Stomach (tissue), 8 donors: ENCODE measurements at regions not wholly inside any gene's neighbourhood (a gene's known extent, or its start where the extent isn't known, plus 50 kb on each side); places are given as distances from the start of the nearest gene placed in this dataset.
A peak's percentile ranks its signal among the peaks of the same experiment; 100 is the strongest.

Experiments used
- DNase-seq, 2 donors: peaks; one replicate each; pipeline versions ENCODE4 v3.0.0 to v3.0.0-alpha.2; 2013 to 2019
- H3K27ac ChIP-seq, 5 donors: fragments of 200-600 bp in 4 of 5; sonication (generic) in 4 of 5; one replicate each; pipeline ENCODE4 v1.5.1; 2013 to 2019; ENCODE audit warnings: mild to moderate bottlenecking in 1 of 5, moderate library complexity in 1 of 5
- H3K27me3 ChIP-seq, 3 donors: fragments of 200-600 bp; sonication (generic); one replicate each; pipeline ENCODE4 v1.5.1; 2017 to 2019; ENCODE audit warnings: mixed run types in 1 of 3
- H3K36me3 ChIP-seq, 4 donors: fragments of 200-600 bp; sonication (generic); 1 replicate in 3 of 4; 2 replicates in 1 of 4; pipeline ENCODE4 v1.5.1; 2016 to 2019
- H3K4me1 ChIP-seq, 4 donors: fragments of 200-600 bp; sonication (generic); one replicate each; pipeline ENCODE4 v1.5.1; 2016 to 2019
- H3K4me3 ChIP-seq, 4 donors: fragments of 200-600 bp; sonication (generic) in 3 of 4; one replicate each; pipeline ENCODE4 v1.5.1; 2016 to 2019; ENCODE audit warnings: mild to moderate bottlenecking in 1 of 4
- H3K9me3 ChIP-seq, 4 donors: fragments of 200-600 bp; sonication (generic); one replicate each; pipeline ENCODE4 v1.5.1; 2016 to 2019
- EP300 ChIP-seq: sonication (generic); formaldehyde crosslinking; IDR thresholded peaks from one replicate; pipeline ENCODE4 v1.6.1; 2017; ENCODE audit warnings: antibody characterized with exemption
- POLR2A ChIP-seq, 4 donors: fragments of 450-650 bp; IDR thresholded peaks; one replicate each; pipeline ENCODE4 v1.6.1; 2016; ENCODE audit warnings: antibody characterized with exemption in 4 of 4, control low read depth in 2 of 4, mild to moderate bottlenecking in 1 of 4, moderate library complexity in 1 of 4
- POLR2AphosphoS5 ChIP-seq, 3 donors: sonication (generic); formaldehyde crosslinking; IDR thresholded peaks; one replicate each; pipeline ENCODE4 v1.6.1; 2016; ENCODE audit warnings: antibody characterized with exemption in 3 of 3
- WGBS, 5 donors: extraction: QIAGEN DNeasy Blood & Tissue Kit in 3 of 5; methylation state at CpG; one replicate each; pipeline versions ENCODE4 v1.1.5 to v1.1.7; 2013 to 2018; 5-methylcytosine and 5-hydroxymethylcytosine counted together
- intact Hi-C: fragments of 100-400 bp; cut with DNase I; formaldehyde crosslinking; loops from one replicate; pipeline ENCODE4 v1.15.1; 2023; ENCODE audit warnings: low total_unique reads
- TF ChIP-seq, protein P1 (sequence below), 7 experiments: fragments of 450-650 bp in 4 of 7; fragments of 200-600 bp in 3 of 7; sonication (generic) in 3 of 7; IDR thresholded peaks; one replicate each; pipeline ENCODE4 v1.5.1; 2016 to 2019; ENCODE audit warnings: antibody characterized with exemption in 7 of 7, control low read depth in 2 of 7, mild to moderate bottlenecking in 1 of 7
- donor health status: healthy with polysubstance abuse.
- donor health status: Bipolar disorder and iron deficiency.
- donor health status: healthy.

DNA sequence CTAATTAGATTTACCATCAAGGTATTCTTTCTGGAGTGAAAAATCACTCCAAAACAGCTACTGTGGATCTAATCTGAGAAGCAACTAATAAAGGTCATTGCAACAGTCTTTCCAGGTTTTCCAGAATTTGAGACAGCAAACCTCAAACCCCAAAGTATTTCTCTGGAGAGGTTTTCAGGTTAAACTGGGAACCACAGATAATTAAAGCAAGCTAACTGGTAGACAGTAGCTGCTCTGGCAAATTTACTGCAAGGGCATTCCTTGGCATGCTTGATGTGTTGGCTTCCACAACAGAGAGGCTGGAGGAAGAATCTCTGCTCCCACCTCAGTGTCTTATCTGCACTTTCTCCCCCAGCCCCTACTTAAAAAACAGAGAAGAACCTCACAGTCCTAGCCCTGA is 140.0 kb upstream of the NRBF2 start:
- no peaks in the 10 kb centered on the region for H3K9me3 ChIP-seq
- intact Hi-C loops: no loop called here
- H3K27ac ChIP-seq: no peak overlapping the region
- no peaks in the 10 kb centered on the region for H3K27me3 ChIP-seq
- DNase-seq: no peak
- no peaks in the 10 kb centered on the region for H3K36me3 ChIP-seq
- H3K4me1 ChIP-seq: peaks cover 0 to 8% (median 0%) of the 10 kb centered on the region in 4 donors
- no peak for TF ChIP-seq POLR2A (IDR thresholded peaks at IDR 0.05)
- no peak for TF ChIP-seq EP300
- no peak for TF ChIP-seq POLR2AphosphoS5 (IDR thresholded peaks at IDR 0.05)
- TF ChIP-seq, protein P1, sequence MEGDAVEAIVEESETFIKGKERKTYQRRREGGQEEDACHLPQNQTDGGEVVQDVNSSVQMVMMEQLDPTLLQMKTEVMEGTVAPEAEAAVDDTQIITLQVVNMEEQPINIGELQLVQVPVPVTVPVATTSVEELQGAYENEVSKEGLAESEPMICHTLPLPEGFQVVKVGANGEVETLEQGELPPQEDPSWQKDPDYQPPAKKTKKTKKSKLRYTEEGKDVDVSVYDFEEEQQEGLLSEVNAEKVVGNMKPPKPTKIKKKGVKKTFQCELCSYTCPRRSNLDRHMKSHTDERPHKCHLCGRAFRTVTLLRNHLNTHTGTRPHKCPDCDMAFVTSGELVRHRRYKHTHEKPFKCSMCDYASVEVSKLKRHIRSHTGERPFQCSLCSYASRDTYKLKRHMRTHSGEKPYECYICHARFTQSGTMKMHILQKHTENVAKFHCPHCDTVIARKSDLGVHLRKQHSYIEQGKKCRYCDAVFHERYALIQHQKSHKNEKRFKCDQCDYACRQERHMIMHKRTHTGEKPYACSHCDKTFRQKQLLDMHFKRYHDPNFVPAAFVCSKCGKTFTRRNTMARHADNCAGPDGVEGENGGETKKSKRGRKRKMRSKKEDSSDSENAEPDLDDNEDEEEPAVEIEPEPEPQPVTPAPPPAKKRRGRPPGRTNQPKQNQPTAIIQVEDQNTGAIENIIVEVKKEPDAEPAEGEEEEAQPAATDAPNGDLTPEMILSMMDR (IDR thresholded peaks at IDR 0.05): no peak
- no peak overlapping the region for H3K4me3 ChIP-seq

- Histone ChIP-seq H3K9me3 (no peaks in the 10 kb centered on the region), H3K27ac (peak overlapping the region in 1 of 5 donors; percentile 16), H3K27me3 (no peaks in the 10 kb centered on the region), H3K36me3 (no peaks in the 10 kb centered on the region), H3K4me1 (peaks cover 0 to 8% (median 0%) of the 10 kb centered on the region in 4 donors), H3K4me3 (no peak overlapping the region)
- intact Hi-C loops: no loop called here
- TF ChIP-seq POLR2A (IDR thresholded peaks at IDR 0.05): no peak
- TF ChIP-seq, protein P1 (IDR thresholded peaks at IDR 0.05): no peak
- WGBS, 5 donors: 61 to 71% (median 68%) methylated on average over 9 of the region's 9 CpGs
- peak in 1 of 2 donors; percentile 45 for DNase-seq
Measured at GRCh38 chr10:62992145-62992721, 140.9 kb upstream of the NRBF2 start.

DNA sequence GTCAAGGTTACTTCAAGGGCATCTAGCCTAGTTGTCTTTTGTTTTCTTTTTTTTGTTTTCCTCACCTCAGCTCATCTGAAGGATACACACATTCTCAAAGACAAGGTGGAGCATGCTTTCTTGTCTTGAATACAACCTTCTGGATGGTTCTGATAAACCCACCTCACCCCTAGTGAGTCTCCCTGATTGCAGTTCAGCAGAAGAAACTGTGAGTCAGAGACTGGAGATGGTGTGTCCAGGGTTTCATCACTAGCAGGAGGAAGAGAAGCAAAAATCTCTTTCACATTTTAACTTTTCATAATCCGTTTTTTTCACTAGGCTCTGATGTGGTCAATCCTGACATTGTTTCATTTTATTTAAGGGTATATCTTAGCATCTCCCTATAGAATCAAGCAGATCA is 143.0 kb upstream of the NRBF2 start:
- no peaks in the 10 kb centered on the region for H3K36me3 ChIP-seq
- 65 to 87% (median 68%) methylated on average over 1 of the region's 1 CpG for WGBS, 5 donors
- H3K27ac ChIP-seq: no peak overlapping the region
- intact Hi-C loops: no loop called here
- TF ChIP-seq POLR2A (IDR thresholded peaks at IDR 0.05) (no peak), EP300 (no peak), POLR2AphosphoS5 (IDR thresholded peaks at IDR 0.05) (no peak)
- TF ChIP-seq, protein P1 (IDR thresholded peaks at IDR 0.05): no peak
- H3K4me3 ChIP-seq: no peak overlapping the region
- no peaks in the 10 kb centered on the region for H3K27me3 ChIP-seq
- DNase-seq: no peak
- H3K4me1 ChIP-seq: no peaks in the 10 kb centered on the region
- no peaks in the 10 kb centered on the region for H3K9me3 ChIP-seq

DNA sequence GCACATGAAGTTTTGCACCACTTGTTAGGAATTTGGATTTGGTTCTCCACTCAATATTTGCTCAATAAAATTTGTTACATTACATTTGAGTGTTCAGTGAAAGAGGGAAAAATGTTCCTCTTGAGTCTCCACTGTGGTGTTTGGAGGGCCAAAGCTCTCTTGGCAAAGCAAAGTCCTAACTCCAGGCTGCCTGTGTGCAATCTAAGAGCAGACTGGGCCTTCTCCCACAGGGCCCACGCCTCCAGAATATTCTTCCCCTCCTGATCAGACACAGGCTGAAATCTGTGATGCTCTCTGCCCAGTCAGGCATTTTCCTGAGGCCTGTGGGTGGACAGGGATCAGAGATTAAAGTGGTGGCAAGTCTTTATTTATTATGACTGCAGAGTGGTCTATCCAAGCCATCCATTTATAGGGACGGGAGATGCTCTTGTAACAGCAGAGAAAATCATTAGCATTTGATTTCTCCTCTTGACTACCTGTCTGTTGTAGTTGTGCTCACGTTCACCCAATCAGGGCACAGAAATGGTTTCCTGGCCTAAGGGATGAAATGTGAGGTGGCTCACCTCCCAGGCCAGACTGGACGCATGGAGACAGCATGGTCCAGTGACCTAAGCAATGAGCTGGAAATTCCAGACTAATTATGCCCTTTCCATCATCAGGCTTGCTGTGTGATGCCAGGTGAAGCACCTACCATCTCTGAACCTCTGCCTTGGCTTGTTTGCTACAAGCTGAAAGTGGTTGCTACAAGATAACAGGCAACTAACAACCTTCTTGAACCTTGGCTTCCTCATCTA is 147.1 kb upstream of the NRBF2 start:
- H3K27ac ChIP-seq: no peak overlapping the region
- H3K4me3 ChIP-seq: no peak overlapping the region
- no peak for TF ChIP-seq POLR2A (IDR thresholded peaks at IDR 0.05)
- TF ChIP-seq, protein P1 (IDR thresholded peaks at IDR 0.05): no peak
- no peak for TF ChIP-seq POLR2AphosphoS5 (IDR thresholded peaks at IDR 0.05)
- no peak for TF ChIP-seq EP300
- H3K4me1 ChIP-seq: no peaks in the 10 kb centered on the region
- DNase-seq: no peak
- H3K9me3 ChIP-seq: no peaks in the 10 kb centered on the region
- H3K36me3 ChIP-seq: no peaks in the 10 kb centered on the region
- H3K27me3 ChIP-seq: no peaks in the 10 kb centered on the region
- intact Hi-C loops: no loop called here
- WGBS, 5 donors: 71 to 85% (median 81%) methylated on average over 4 of the region's 4 CpGs
